MM.1S (cell line): ENCODE measurements at regions not wholly inside any gene's neighbourhood (a gene's known extent, or its start where the extent isn't known, plus 50 kb on each side); places are given as distances from the start of the nearest gene placed in this dataset.

Source experiments
- DNase-seq: peaks from one replicate; pipeline ENCODE4 v3.0.0-alpha.2; 2015
- H2AFZ ChIP-seq: fragments of 300-600 bp; sonication (generic); 2 replicates; pipeline ENCODE4 v1.6.0; 2016; ENCODE audit warnings: antibody characterized with exemption, low read length
- H3F3A ChIP-seq: fragments of 300-600 bp; sonication (generic); 2 replicates; pipeline ENCODE4 v1.6.1; 2016; ENCODE audit warnings: mild to moderate bottlenecking, antibody characterized with exemption, low read length, moderate library complexity, mixed read lengths; ENCODE audit not compliant: insufficient read depth
- H3K27ac ChIP-seq: fragments of 300-600 bp; sonication (generic); 2 replicates; pipeline ENCODE4 v1.5.1; 2016; ENCODE audit warnings: mild to moderate bottlenecking, low read length
- H3K27me3 ChIP-seq: fragments of 300-600 bp; sonication (generic); replicated peaks from 2 replicates; pipeline ENCODE4 v1.6.0; 2016; ENCODE audit warnings: low read length; ENCODE audit not compliant: insufficient read depth
- H3K36me3 ChIP-seq: fragments of 300-600 bp; sonication (generic); replicated peaks from 2 replicates; pipeline ENCODE4 v1.6.1; 2016; ENCODE audit warnings: mild to moderate bottlenecking, low read length, mixed read lengths; ENCODE audit not compliant: insufficient read depth
- H3K4me1 ChIP-seq: fragments of 300-600 bp; sonication (generic); 2 replicates; pipeline ENCODE4 v1.6.1; 2016; ENCODE audit warnings: low read length, mixed read lengths
- H3K4me2 ChIP-seq: fragments of 300-600 bp; sonication (generic); 2 replicates; pipeline ENCODE4 v1.6.0; 2016; ENCODE audit warnings: low read depth, low read length
- H3K4me3 ChIP-seq: fragments of 300-600 bp; sonication (generic); 2 replicates; pipeline ENCODE4 v1.5.1; 2016; ENCODE audit warnings: low read length, mixed read lengths
- H3K79me2 ChIP-seq: fragments of 300-600 bp; sonication (generic); 2 replicates; pipeline ENCODE4 v1.6.1; 2016; ENCODE audit warnings: mixed run types, low read length, mixed read lengths
- H3K9ac ChIP-seq: fragments of 300-600 bp; sonication (generic); 2 replicates; pipeline ENCODE4 v1.6.1; 2016; ENCODE audit warnings: low read length, mixed read lengths
- H3K9me2 ChIP-seq: fragments of 300-600 bp; sonication (generic); replicated peaks from 2 replicates; pipeline ENCODE4 v1.6.1; 2016; ENCODE audit warnings: mild to moderate bottlenecking, low read length, mixed read lengths; ENCODE audit not compliant: insufficient read depth
- H3K9me3 ChIP-seq: fragments of 300-600 bp; sonication (generic); replicated peaks from 2 replicates; pipeline ENCODE4 v1.6.1; 2016; ENCODE audit warnings: mild to moderate bottlenecking, low read length, mixed read lengths; ENCODE audit not compliant: insufficient read depth
- H4K20me1 ChIP-seq: fragments of 300-600 bp; sonication (generic); 2 replicates; pipeline ENCODE4 v1.6.1; 2016; ENCODE audit warnings: mild to moderate bottlenecking, low read length, moderate library complexity, mixed read lengths; ENCODE audit not compliant: insufficient read depth
- EZH2 ChIP-seq: fragments of 300-600 bp; sonication (generic); optimal IDR thresholded peaks from 2 replicates; pipeline ENCODE3; 2017; ENCODE audit warnings: low read depth, mild to moderate bottlenecking, antibody characterized with exemption, low read length, mixed read lengths
- EZH2phosphoT487 ChIP-seq: fragments of 300-600 bp; sonication (generic); IDR thresholded peaks from 2 replicates; pipeline ENCODE4 v1.6.1; 2018; ENCODE audit warnings: antibody characterized with exemption, low read length
- TF ChIP-seq, protein P1 (sequence below): fragments of 300-600 bp; sonication (generic); IDR thresholded peaks from 2 replicates; pipeline ENCODE4 v1.5.1; 2016; ENCODE audit warnings: antibody characterized with exemption, low read length, mixed read lengths

GRCh38 chr17:70278844-70279462, 109.6 kb downstream of the KCNJ2 start:
- Histone ChIP-seq H3K9me3 (no peaks in the 10 kb centered on the region), H2AFZ (no peak overlapping the region), H3K9me2 (no peaks in the 10 kb centered on the region), H3K4me2 (no peak overlapping the region), H3K79me2 (no peaks in the 10 kb centered on the region), H3F3A (no peaks in the 10 kb centered on the region), H3K4me1 (no peaks in the 10 kb centered on the region), H4K20me1 (no peaks in the 10 kb centered on the region), H3K36me3 (no peaks in the 10 kb centered on the region), H3K4me3 (no peak overlapping the region), H3K27ac (no peak overlapping the region), H3K9ac (no peak overlapping the region), H3K27me3 (no peaks in the 10 kb centered on the region)
- DNase-seq: no peak
- TF ChIP-seq EZH2 (no peak), EZH2phosphoT487 (no peak)
- TF ChIP-seq, protein P1, sequence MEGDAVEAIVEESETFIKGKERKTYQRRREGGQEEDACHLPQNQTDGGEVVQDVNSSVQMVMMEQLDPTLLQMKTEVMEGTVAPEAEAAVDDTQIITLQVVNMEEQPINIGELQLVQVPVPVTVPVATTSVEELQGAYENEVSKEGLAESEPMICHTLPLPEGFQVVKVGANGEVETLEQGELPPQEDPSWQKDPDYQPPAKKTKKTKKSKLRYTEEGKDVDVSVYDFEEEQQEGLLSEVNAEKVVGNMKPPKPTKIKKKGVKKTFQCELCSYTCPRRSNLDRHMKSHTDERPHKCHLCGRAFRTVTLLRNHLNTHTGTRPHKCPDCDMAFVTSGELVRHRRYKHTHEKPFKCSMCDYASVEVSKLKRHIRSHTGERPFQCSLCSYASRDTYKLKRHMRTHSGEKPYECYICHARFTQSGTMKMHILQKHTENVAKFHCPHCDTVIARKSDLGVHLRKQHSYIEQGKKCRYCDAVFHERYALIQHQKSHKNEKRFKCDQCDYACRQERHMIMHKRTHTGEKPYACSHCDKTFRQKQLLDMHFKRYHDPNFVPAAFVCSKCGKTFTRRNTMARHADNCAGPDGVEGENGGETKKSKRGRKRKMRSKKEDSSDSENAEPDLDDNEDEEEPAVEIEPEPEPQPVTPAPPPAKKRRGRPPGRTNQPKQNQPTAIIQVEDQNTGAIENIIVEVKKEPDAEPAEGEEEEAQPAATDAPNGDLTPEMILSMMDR: no peak

DNA sequence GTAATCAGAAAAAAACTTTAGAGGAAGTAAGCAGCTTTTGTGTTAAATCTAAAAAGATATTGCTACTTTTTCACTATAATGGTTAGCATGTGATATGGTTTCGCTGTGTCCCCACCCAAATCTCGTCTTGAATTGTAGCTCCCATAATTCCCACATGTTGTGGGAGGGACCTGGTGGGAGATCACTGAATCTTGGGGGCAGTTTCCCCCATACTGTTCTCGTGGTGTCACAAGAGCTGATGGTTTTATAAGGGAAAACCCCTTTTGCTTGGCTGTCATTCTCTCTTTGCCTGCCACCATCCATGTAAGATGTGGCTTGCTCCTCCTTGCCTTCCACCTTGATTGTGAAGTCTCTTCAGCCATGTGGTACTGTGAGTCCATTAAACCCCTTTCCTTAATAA, 117.1 kb downstream of the KCNJ2 start:
- Histone ChIP-seq H3K4me2 (no peak overlapping the region), H3K4me1 (no peaks in the 10 kb centered on the region), H3K4me3 (no peak overlapping the region), H3K36me3 (no peaks in the 10 kb centered on the region), H3K9me2 (no peaks in the 10 kb centered on the region), H3K27ac (no peak overlapping the region), H3K27me3 (no peaks in the 10 kb centered on the region), H3K9ac (no peak overlapping the region), H3F3A (no peaks in the 10 kb centered on the region), H2AFZ (no peak overlapping the region), H3K9me3 (no peaks in the 10 kb centered on the region), H3K79me2 (no peaks in the 10 kb centered on the region), H4K20me1 (no peaks in the 10 kb centered on the region)
- TF ChIP-seq, protein P1: no peak
- TF ChIP-seq EZH2phosphoT487 (no peak), EZH2 (no peak)
- DNase-seq: no peak

DNA sequence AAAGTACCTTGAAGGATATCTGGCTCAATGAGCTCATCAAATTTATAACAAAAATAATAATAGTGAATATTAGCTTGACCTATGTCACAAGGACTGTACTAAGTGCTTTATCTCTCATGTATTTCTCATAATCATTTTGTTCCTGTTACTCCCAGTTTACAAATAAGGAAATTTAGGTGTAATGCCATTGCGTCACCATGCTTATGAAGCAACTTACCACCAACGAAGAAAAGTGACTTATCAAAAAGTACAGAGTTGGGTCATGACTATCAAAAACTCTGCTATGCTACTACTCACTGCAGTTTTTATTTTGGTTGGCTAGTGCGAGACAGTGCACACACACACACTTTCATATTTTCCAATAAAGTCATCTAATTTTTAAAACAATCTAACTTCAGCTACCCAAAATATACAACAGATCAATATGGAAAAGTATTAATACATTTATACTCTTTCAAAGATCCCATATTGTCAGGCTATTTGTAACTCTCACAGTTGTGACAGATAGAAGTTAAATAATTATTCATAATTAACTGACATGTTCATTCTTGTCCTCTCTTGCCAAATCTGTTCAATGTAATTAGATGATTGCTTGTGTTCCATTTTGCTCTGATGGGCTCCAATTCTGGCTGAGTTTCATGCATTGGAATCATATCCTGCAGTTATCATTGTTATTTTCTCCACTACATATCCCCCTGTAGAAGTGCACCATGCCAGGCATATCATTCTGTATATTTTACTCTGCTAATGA, 119.4 kb downstream of the KCNJ2 start:
- H3K36me3 ChIP-seq: no peaks in the 10 kb centered on the region
- no peak overlapping the region for H2AFZ ChIP-seq
- H3K9ac ChIP-seq: no peak overlapping the region
- H3K27ac ChIP-seq: no peak overlapping the region
- H3F3A ChIP-seq: no peaks in the 10 kb centered on the region
- no peaks in the 10 kb centered on the region for H3K79me2 ChIP-seq
- H3K4me1 ChIP-seq: no peaks in the 10 kb centered on the region
- H3K9me2 ChIP-seq: no peaks in the 10 kb centered on the region
- no peak overlapping the region for H3K4me3 ChIP-seq
- no peaks in the 10 kb centered on the region for H3K9me3 ChIP-seq
- TF ChIP-seq EZH2 (no peak), EZH2phosphoT487 (no peak)
- TF ChIP-seq, protein P1: no peak
- DNase-seq: no peak
- no peaks in the 10 kb centered on the region for H4K20me1 ChIP-seq
- no peak overlapping the region for H3K4me2 ChIP-seq
- no peaks in the 10 kb centered on the region for H3K27me3 ChIP-seq
